ENCODE measurements at regions not wholly inside any gene's neighbourhood (a gene's known extent, or its start where the extent isn't known, plus 50 kb on each side); places are given as distances from the start of the nearest gene placed in this dataset.

GRCh38 chr10:4775808-4776207 is 50.2 kb upstream of the AKR1E2 start:
- DNase-seq = peak; percentile 18

GRCh38 chr10:4772202-4772570 is 53.8 kb upstream of the AKR1E2 start:
- no peak for DNase-seq

- DNase-seq = no peak
Observed at GRCh38 chr10:4771554-4772201, 54.3 kb upstream of the AKR1E2 start.

- no peak for DNase-seq
Observed at GRCh38 chr10:4770801-4771553, 55.0 kb upstream of the AKR1E2 start.

- DNase-seq = no peak
Observed at GRCh38 chr10:4768416-4768815, 57.6 kb upstream of the AKR1E2 start.

- DNase-seq = no peak
Observed at GRCh38 chr10:4767033-4767814, 58.8 kb upstream of the AKR1E2 start.

GRCh38 chr10:4766454-4766853 is 59.6 kb upstream of the AKR1E2 start:
- DNase-seq = no peak

- no peak for DNase-seq
Observed at GRCh38 chr10:4765428-4765827, 60.6 kb upstream of the AKR1E2 start.

GRCh38 chr10:4763960-4764428 is 62.0 kb upstream of the AKR1E2 start:
- no peak for DNase-seq

GRCh38 chr10:4763513-4763912 is 62.5 kb upstream of the AKR1E2 start:
- DNase-seq = peak; percentile 14

- no peak for DNase-seq
Observed at GRCh38 chr10:4758256-4758655, 67.8 kb upstream of the AKR1E2 start.

GRCh38 chr10:4755286-4755989 is 70.6 kb upstream of the AKR1E2 start:
- no peak for DNase-seq

GRCh38 chr10:4754143-4754542 is 71.9 kb upstream of the AKR1E2 start:
- DNase-seq = no peak

- no peak for DNase-seq
Observed at GRCh38 chr10:4751211-4751610, 74.8 kb upstream of the AKR1E2 start.

- no peak for DNase-seq
Observed at GRCh38 chr10:4749271-4749574, 76.8 kb upstream of the AKR1E2 start.

GRCh38 chr10:4748491-4749270 is 77.3 kb upstream of the AKR1E2 start:
- DNase-seq = no peak

- DNase-seq = no peak
Observed at GRCh38 chr10:4742217-4742616, 83.8 kb upstream of the AKR1E2 start.

GRCh38 chr10:4740471-4740870 is 85.5 kb upstream of the AKR1E2 start:
- DNase-seq = no peak

- DNase-seq = no peak
Observed at GRCh38 chr10:4736608-4737007, 89.4 kb upstream of the AKR1E2 start.

GRCh38 chr10:4736183-4736582 is 89.8 kb upstream of the AKR1E2 start:
- no peak for DNase-seq

GRCh38 chr10:4733843-4734224 is 92.2 kb upstream of the AKR1E2 start:
- no peak for DNase-seq

GRCh38 chr10:4733150-4733842 is 92.7 kb upstream of the AKR1E2 start:
- peak; percentile 2 for DNase-seq
